ENCODE measurements at regions not wholly inside any gene's neighbourhood (a gene's known extent, or its start where the extent isn't known, plus 50 kb on each side); places are given as distances from the start of the nearest gene placed in this dataset.
A peak's percentile ranks its signal among the peaks of the same experiment; 100 is the strongest.

- H3K36me3 ChIP-seq (ENCODE audit: control insufficient read depth in 2 of 2, insufficient read depth in 2 of 2, low read length in 2 of 2), result no peaks in the 10 kb centered on the region
- no peak overlapping the region for H3K27ac ChIP-seq (ENCODE audit: low read depth in 2 of 2, low read length in 2 of 2)
- peaks cover 2 to 19% of the 10 kb centered on the region in 2 donors for H3K4me1 ChIP-seq (ENCODE audit: control insufficient read depth in 2 of 2, insufficient read depth in 2 of 2, low read length in 2 of 2)
- no peaks in the 10 kb centered on the region for H3K9me3 ChIP-seq (ENCODE audit: control insufficient read depth in 2 of 2, low read length in 2 of 2)
- no peak overlapping the region for H3K9ac ChIP-seq (ENCODE audit: low read depth in 1 of 2, low read length in 2 of 2)
- no peak overlapping the region for H3K4me3 ChIP-seq (ENCODE audit: low read length in 2 of 2)
- no peaks in the 10 kb centered on the region for H3K27me3 ChIP-seq (ENCODE audit: control insufficient read depth in 2 of 2, insufficient read depth in 2 of 2, low read length in 2 of 2)
Observed at GRCh38 chr4:117844594-117844993, 189.7 kb upstream of the NDST3 start.

DNA sequence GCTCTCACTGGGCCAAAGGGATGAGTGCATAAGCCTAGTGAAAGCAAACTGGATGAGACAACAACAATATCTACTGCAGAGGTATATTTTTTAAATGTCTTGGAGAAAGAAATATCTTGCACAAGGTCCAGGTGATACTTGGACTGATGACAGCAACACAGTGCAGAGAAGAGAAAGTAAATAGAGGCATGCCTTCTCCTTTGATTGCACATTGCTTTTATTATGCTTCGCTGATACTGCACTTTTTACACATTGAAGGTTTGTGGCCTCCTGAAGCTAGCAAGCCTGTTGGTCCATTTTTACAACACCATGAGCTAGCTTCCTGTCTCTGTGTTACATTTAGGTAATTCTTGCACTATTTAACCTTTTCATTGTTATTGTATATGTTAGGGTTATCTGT, 189.0 kb upstream of the NDST3 start:
- Histone ChIP-seq H3K27ac (ENCODE audit: low read depth in 2 of 2, low read length in 2 of 2) (no peak overlapping the region), H3K36me3 (ENCODE audit: control insufficient read depth in 2 of 2, insufficient read depth in 2 of 2, low read length in 2 of 2) (no peaks in the 10 kb centered on the region), H3K27me3 (ENCODE audit: control insufficient read depth in 2 of 2, insufficient read depth in 2 of 2, low read length in 2 of 2) (no peaks in the 10 kb centered on the region), H3K9ac (ENCODE audit: low read depth in 1 of 2, low read length in 2 of 2) (no peak overlapping the region), H3K4me1 (ENCODE audit: control insufficient read depth in 2 of 2, insufficient read depth in 2 of 2, low read length in 2 of 2) (peaks cover 2 to 19% of the 10 kb centered on the region in 2 donors), H3K9me3 (ENCODE audit: control insufficient read depth in 2 of 2, low read length in 2 of 2) (no peaks in the 10 kb centered on the region), H3K4me3 (ENCODE audit: low read length in 2 of 2) (no peak overlapping the region)

DNA sequence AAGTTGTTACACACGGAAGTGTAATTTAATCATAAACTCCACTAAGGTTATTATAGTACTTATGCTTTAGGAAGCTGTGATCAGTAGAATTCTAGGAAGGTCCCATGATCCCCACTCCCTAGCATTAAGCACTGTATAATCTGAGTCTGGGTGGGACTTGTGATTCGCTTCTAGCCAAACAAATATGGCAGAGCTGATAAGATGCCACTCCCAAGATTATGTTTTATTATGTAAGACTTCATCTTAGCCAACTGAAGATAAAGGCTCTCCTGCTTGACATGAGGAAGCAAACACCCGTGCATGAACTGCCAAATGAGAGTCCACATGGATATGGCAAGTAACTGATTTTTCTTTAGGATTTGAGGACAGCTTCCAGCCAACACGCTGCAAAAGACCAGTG, 186.4 kb upstream of the NDST3 start:
- Histone ChIP-seq H3K4me3 (ENCODE audit: low read length in 2 of 2) (no peak overlapping the region), H3K4me1 (ENCODE audit: control insufficient read depth in 2 of 2, insufficient read depth in 2 of 2, low read length in 2 of 2) (peaks cover 2 to 19% of the 10 kb centered on the region in 2 donors), H3K27me3 (ENCODE audit: control insufficient read depth in 2 of 2, insufficient read depth in 2 of 2, low read length in 2 of 2) (no peaks in the 10 kb centered on the region), H3K27ac (ENCODE audit: low read depth in 2 of 2, low read length in 2 of 2) (peak overlapping the region; percentile 45 to 56), H3K9me3 (ENCODE audit: control insufficient read depth in 2 of 2, low read length in 2 of 2) (no peaks in the 10 kb centered on the region), H3K9ac (ENCODE audit: low read depth in 1 of 2, low read length in 2 of 2) (no peak overlapping the region), H3K36me3 (ENCODE audit: control insufficient read depth in 2 of 2, insufficient read depth in 2 of 2, low read length in 2 of 2) (no peaks in the 10 kb centered on the region)

- H3K4me3 ChIP-seq (ENCODE audit: low read length in 2 of 2), result no peak overlapping the region
- no peak overlapping the region for H3K27ac ChIP-seq (ENCODE audit: low read depth in 2 of 2, low read length in 2 of 2)
- H3K27me3 ChIP-seq (ENCODE audit: control insufficient read depth in 2 of 2, insufficient read depth in 2 of 2, low read length in 2 of 2), result no peaks in the 10 kb centered on the region
- no peaks in the 10 kb centered on the region for H3K9me3 ChIP-seq (ENCODE audit: control insufficient read depth in 2 of 2, low read length in 2 of 2)
- H3K36me3 ChIP-seq (ENCODE audit: control insufficient read depth in 2 of 2, insufficient read depth in 2 of 2, low read length in 2 of 2), result no peaks in the 10 kb centered on the region
- H3K9ac ChIP-seq (ENCODE audit: low read depth in 1 of 2, low read length in 2 of 2), result no peak overlapping the region
- H3K4me1 ChIP-seq (ENCODE audit: control insufficient read depth in 2 of 2, insufficient read depth in 2 of 2, low read length in 2 of 2), result no peaks in the 10 kb centered on the region
Observed at GRCh38 chr4:117868201-117868600, 166.1 kb upstream of the NDST3 start.

- Histone ChIP-seq H3K36me3 (ENCODE audit: control insufficient read depth in 2 of 2, insufficient read depth in 2 of 2, low read length in 2 of 2) (no peaks in the 10 kb centered on the region), H3K27me3 (ENCODE audit: control insufficient read depth in 2 of 2, insufficient read depth in 2 of 2, low read length in 2 of 2) (no peaks in the 10 kb centered on the region), H3K9me3 (ENCODE audit: control insufficient read depth in 2 of 2, low read length in 2 of 2) (no peaks in the 10 kb centered on the region), H3K4me1 (ENCODE audit: control insufficient read depth in 2 of 2, insufficient read depth in 2 of 2, low read length in 2 of 2) (peaks cover 0 to 2% of the 10 kb centered on the region in 2 donors), H3K9ac (ENCODE audit: low read depth in 1 of 2, low read length in 2 of 2) (no peak overlapping the region), H3K4me3 (ENCODE audit: low read length in 2 of 2) (peak overlapping the region in 1 of 2 donors; percentile 53), H3K27ac (ENCODE audit: low read depth in 2 of 2, low read length in 2 of 2) (peak overlapping the region; percentile 15 to 49)
Observed at GRCh38 chr4:117873779-117874178, 160.5 kb upstream of the NDST3 start.

DNA sequence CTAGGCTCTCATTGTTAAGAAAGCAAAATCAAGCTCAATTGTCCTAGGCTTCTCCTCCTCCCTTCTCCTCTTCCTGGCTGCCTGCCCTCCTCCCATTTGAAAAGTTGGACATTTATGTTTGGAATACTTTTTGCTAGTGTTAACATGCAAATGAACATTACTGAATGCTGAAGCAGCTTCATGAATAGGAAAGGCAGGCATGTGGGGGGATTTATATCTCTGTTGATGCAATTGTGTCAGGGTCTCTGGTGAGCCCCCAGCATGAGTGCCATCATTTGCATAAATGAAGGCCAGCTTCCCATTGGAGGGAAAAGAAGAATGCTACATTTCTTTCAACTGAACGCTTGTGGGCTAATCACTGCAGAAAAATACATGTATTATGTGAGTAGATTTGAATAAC, 160.1 kb upstream of the NDST3 start:
- no peaks in the 10 kb centered on the region for H3K9me3 ChIP-seq (ENCODE audit: control insufficient read depth in 2 of 2, low read length in 2 of 2)
- H3K4me3 ChIP-seq (ENCODE audit: low read length in 2 of 2), result peak overlapping the region in 1 of 2 donors; percentile 53
- H3K27ac ChIP-seq (ENCODE audit: low read depth in 2 of 2, low read length in 2 of 2), result peak overlapping the region; percentile 15 to 49
- H3K9ac ChIP-seq (ENCODE audit: low read depth in 1 of 2, low read length in 2 of 2), result no peak overlapping the region
- H3K27me3 ChIP-seq (ENCODE audit: control insufficient read depth in 2 of 2, insufficient read depth in 2 of 2, low read length in 2 of 2), result no peaks in the 10 kb centered on the region
- H3K36me3 ChIP-seq (ENCODE audit: control insufficient read depth in 2 of 2, insufficient read depth in 2 of 2, low read length in 2 of 2), result no peaks in the 10 kb centered on the region
- peaks cover 0 to 2% of the 10 kb centered on the region in 2 donors for H3K4me1 ChIP-seq (ENCODE audit: control insufficient read depth in 2 of 2, insufficient read depth in 2 of 2, low read length in 2 of 2)

- H3K4me1 ChIP-seq (ENCODE audit: control insufficient read depth in 2 of 2, insufficient read depth in 2 of 2, low read length in 2 of 2), result no peaks in the 10 kb centered on the region
- H3K4me3 ChIP-seq (ENCODE audit: low read length in 2 of 2), result no peak overlapping the region
Observed at GRCh38 chr4:117889978-117890377, 144.3 kb upstream of the NDST3 start.

GRCh38 chr4:117893207-117893606, 141.1 kb upstream of the NDST3 start:
- no peak overlapping the region for H3K27ac ChIP-seq (ENCODE audit: low read depth in 2 of 2, low read length in 2 of 2)
- no peaks in the 10 kb centered on the region for H3K36me3 ChIP-seq (ENCODE audit: control insufficient read depth in 2 of 2, insufficient read depth in 2 of 2, low read length in 2 of 2)
- H3K4me1 ChIP-seq (ENCODE audit: control insufficient read depth in 2 of 2, insufficient read depth in 2 of 2, low read length in 2 of 2), result no peaks in the 10 kb centered on the region
- H3K9me3 ChIP-seq (ENCODE audit: control insufficient read depth in 2 of 2, low read length in 2 of 2), result no peaks in the 10 kb centered on the region
- no peaks in the 10 kb centered on the region for H3K27me3 ChIP-seq (ENCODE audit: control insufficient read depth in 2 of 2, insufficient read depth in 2 of 2, low read length in 2 of 2)
- no peak overlapping the region for H3K9ac ChIP-seq (ENCODE audit: low read depth in 1 of 2, low read length in 2 of 2)
- H3K4me3 ChIP-seq (ENCODE audit: low read length in 2 of 2), result no peak overlapping the region

More at GRCh38 chr4:117889978-117890377, 144.3 kb upstream of the NDST3 start:
- H3K27ac ChIP-seq (ENCODE audit: low read depth in 2 of 2, low read length in 2 of 2), result no peak overlapping the region
- no peak overlapping the region for H3K9ac ChIP-seq (ENCODE audit: low read depth in 1 of 2, low read length in 2 of 2)
- H3K9me3 ChIP-seq (ENCODE audit: control insufficient read depth in 2 of 2, low read length in 2 of 2), result no peaks in the 10 kb centered on the region
- no peaks in the 10 kb centered on the region for H3K27me3 ChIP-seq (ENCODE audit: control insufficient read depth in 2 of 2, insufficient read depth in 2 of 2, low read length in 2 of 2)
- no peaks in the 10 kb centered on the region for H3K36me3 ChIP-seq (ENCODE audit: control insufficient read depth in 2 of 2, insufficient read depth in 2 of 2, low read length in 2 of 2)

DNA sequence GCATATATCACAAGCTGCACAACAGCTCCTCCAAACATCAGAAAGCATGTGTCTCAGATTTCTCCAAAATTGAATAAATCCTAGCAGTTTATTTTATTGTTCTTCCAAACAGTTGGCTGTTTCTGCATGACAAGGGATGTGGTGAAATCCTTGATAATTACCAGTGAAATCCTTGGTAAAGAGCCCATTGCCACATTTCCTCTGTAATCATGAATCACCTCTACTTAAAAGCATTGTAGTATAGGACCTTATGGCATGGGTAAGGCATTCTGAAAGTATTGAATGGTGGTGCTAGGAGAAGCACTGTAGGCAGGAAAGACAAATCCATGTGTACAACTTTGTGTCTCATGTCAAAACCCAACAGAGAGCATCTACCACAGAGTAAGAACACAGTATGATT, 135.8 kb upstream of the NDST3 start:
- Histone ChIP-seq H3K36me3 (ENCODE audit: control insufficient read depth in 2 of 2, insufficient read depth in 2 of 2, low read length in 2 of 2) (no peaks in the 10 kb centered on the region), H3K4me1 (ENCODE audit: control insufficient read depth in 2 of 2, insufficient read depth in 2 of 2, low read length in 2 of 2) (no peaks in the 10 kb centered on the region), H3K9me3 (ENCODE audit: control insufficient read depth in 2 of 2, low read length in 2 of 2) (no peaks in the 10 kb centered on the region), H3K9ac (ENCODE audit: low read depth in 1 of 2, low read length in 2 of 2) (no peak overlapping the region), H3K27me3 (ENCODE audit: control insufficient read depth in 2 of 2, insufficient read depth in 2 of 2, low read length in 2 of 2) (no peaks in the 10 kb centered on the region), H3K4me3 (ENCODE audit: low read length in 2 of 2) (no peak overlapping the region), H3K27ac (ENCODE audit: low read depth in 2 of 2, low read length in 2 of 2) (no peak overlapping the region)

DNA sequence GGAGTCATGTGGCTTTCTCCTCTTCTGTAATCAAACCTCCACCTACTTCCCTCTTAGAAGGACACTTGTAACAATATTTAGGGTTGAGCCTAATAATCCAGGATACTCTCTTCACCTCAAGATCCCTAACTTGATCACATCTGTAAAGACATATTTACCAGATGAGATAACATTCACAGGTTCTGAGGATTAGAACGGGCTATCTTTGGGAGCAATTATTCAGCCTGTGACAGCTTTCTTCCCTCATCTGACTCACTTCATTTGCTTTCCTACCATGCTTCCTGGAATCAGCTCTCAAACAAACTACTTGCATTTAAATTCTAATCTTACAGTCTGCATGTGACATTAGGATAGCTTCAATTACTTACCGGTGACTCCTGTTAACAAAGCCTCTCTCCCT, 133.5 kb upstream of the NDST3 start:
- no peaks in the 10 kb centered on the region for H3K36me3 ChIP-seq (ENCODE audit: control insufficient read depth in 2 of 2, insufficient read depth in 2 of 2, low read length in 2 of 2)
- no peak overlapping the region for H3K4me3 ChIP-seq (ENCODE audit: low read length in 2 of 2)
- H3K9me3 ChIP-seq (ENCODE audit: control insufficient read depth in 2 of 2, low read length in 2 of 2), result no peaks in the 10 kb centered on the region
- no peaks in the 10 kb centered on the region for H3K4me1 ChIP-seq (ENCODE audit: control insufficient read depth in 2 of 2, insufficient read depth in 2 of 2, low read length in 2 of 2)
- H3K27me3 ChIP-seq (ENCODE audit: control insufficient read depth in 2 of 2, insufficient read depth in 2 of 2, low read length in 2 of 2), result no peaks in the 10 kb centered on the region
- no peak overlapping the region for H3K27ac ChIP-seq (ENCODE audit: low read depth in 2 of 2, low read length in 2 of 2)
- H3K9ac ChIP-seq (ENCODE audit: low read depth in 1 of 2, low read length in 2 of 2), result no peak overlapping the region

DNA sequence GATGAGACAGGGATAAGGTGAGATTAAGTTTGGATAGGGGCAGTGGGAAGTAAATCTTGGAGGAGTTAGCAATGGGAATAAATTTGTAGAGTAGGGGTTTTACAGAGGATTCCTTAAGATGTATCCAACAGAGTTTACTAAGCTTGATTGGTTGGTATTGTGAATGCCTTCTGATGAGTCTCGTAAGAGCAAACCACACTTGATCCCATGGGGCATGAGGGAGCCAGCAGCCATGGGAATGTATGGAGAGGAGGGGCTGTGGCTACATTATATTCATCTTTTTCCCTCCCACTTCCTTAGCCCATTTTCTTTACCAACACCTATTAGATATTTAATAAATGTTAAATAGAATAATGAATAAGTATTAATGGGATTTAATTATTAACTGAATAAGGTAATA, 126.6 kb upstream of the NDST3 start:
- H3K9ac ChIP-seq (ENCODE audit: low read depth in 1 of 2, low read length in 2 of 2), result no peak overlapping the region
- no peak overlapping the region for H3K4me3 ChIP-seq (ENCODE audit: low read length in 2 of 2)
- H3K36me3 ChIP-seq (ENCODE audit: control insufficient read depth in 2 of 2, insufficient read depth in 2 of 2, low read length in 2 of 2), result no peaks in the 10 kb centered on the region
- no peaks in the 10 kb centered on the region for H3K27me3 ChIP-seq (ENCODE audit: control insufficient read depth in 2 of 2, insufficient read depth in 2 of 2, low read length in 2 of 2)
- H3K27ac ChIP-seq (ENCODE audit: low read depth in 2 of 2, low read length in 2 of 2), result no peak overlapping the region
- H3K4me1 ChIP-seq (ENCODE audit: control insufficient read depth in 2 of 2, insufficient read depth in 2 of 2, low read length in 2 of 2), result no peaks in the 10 kb centered on the region
- H3K9me3 ChIP-seq (ENCODE audit: control insufficient read depth in 2 of 2, low read length in 2 of 2), result no peaks in the 10 kb centered on the region
